GM23338 (cell line): ENCODE measurements at regions not wholly inside any gene's neighbourhood (a gene's known extent, or its start where the extent isn't known, plus 50 kb on each side); places are given as distances from the start of the nearest gene placed in this dataset.

Source experiments
- ATAC-seq: fragments of 200-7000 bp; cut with Tn5 transposase; 3 replicates; pipeline ENCODE4 v1.9.1; 2020
- DNase-seq: peaks from one replicate; pipeline ENCODE4 v3.0.0-alpha.2; 2015; ENCODE audit warnings: low spot score
- H2AFZ ChIP-seq: fragments of 200-600 bp; sonication (generic); 2 replicates; pipeline ENCODE4 v1.8.0; 2016; ENCODE audit warnings: antibody characterized with exemption, mild to moderate bottlenecking, moderate library complexity
- H3F3A ChIP-seq: fragments of 200-600 bp; sonication (generic); replicated peaks from 2 replicates; pipeline ENCODE4 v1.8.0; 2017; ENCODE audit warnings: antibody characterized with exemption, mixed run types, low read depth
- H3K27ac ChIP-seq: fragments of 200-600 bp; sonication (generic); 2 replicates; pipeline ENCODE4 v1.6.1; 2016; ENCODE audit warnings: low read depth
- H3K27me3 ChIP-seq: fragments of 200-600 bp; sonication (generic); 2 replicates; pipeline ENCODE4 v1.8.0; 2016; ENCODE audit warnings: mild to moderate bottlenecking, mixed run types, moderate library complexity; ENCODE audit not compliant: insufficient read depth
- H3K36me3 ChIP-seq: fragments of 200-600 bp; sonication (generic); 2 replicates; pipeline ENCODE4 v1.8.0; 2016; ENCODE audit warnings: mild to moderate bottlenecking; ENCODE audit not compliant: insufficient read depth
- H3K4me1 ChIP-seq: fragments of 200-600 bp; sonication (generic); 2 replicates; pipeline ENCODE4 v1.8.0; 2016; ENCODE audit warnings: mild to moderate bottlenecking, moderate library complexity; ENCODE audit not compliant: insufficient read depth
- H3K4me2 ChIP-seq: fragments of 200-600 bp; sonication (generic); 2 replicates; pipeline ENCODE4 v1.7.1; 2017; ENCODE audit warnings: mixed run types
- H3K4me3 ChIP-seq: fragments of 200-600 bp; sonication (generic); 2 replicates; pipeline ENCODE4 v1.6.1; 2016; ENCODE audit warnings: mixed run types
- H3K79me2 ChIP-seq: fragments of 200-600 bp; sonication (generic); replicated peaks from 2 replicates; pipeline ENCODE4 v1.8.0; 2017; ENCODE audit warnings: mild to moderate bottlenecking; ENCODE audit not compliant: insufficient read depth
- H3K9me2 ChIP-seq: fragments of 200-600 bp; sonication (generic); 2 replicates; pipeline ENCODE4 v1.8.0; 2017; ENCODE audit not compliant: insufficient read depth
- H4K20me1 ChIP-seq: fragments of 200-600 bp; sonication (generic); replicated peaks from 2 replicates; pipeline ENCODE4 v1.8.0; 2017; ENCODE audit warnings: mild to moderate bottlenecking; ENCODE audit not compliant: insufficient read depth
- H3K27ac Mint-ChIP-seq: 2 replicates; pipeline ENCODE4 v1.8.0; 2020; ENCODE audit warnings: inconsistent platforms, mild to moderate bottlenecking, moderate library complexity, mixed read lengths
- H3K27me3 Mint-ChIP-seq: 3 replicates; pipeline ENCODE4 v1.8.0; 2022; ENCODE audit warnings: low read depth, mild to moderate bottlenecking, moderate library complexity, mixed read lengths, inconsistent platforms; ENCODE audit not compliant: insufficient read depth, poor library complexity
- H3K36me3 Mint-ChIP-seq: 3 replicates; pipeline ENCODE4 v1.8.0; 2021; ENCODE audit warnings: low read depth, mild to moderate bottlenecking, inconsistent platforms, moderate library complexity, mixed read lengths
- H3K4me1 Mint-ChIP-seq: 3 replicates; pipeline ENCODE4 v1.8.0; 2020; ENCODE audit warnings: mild to moderate bottlenecking, inconsistent platforms, mixed read lengths
- H3K4me3 Mint-ChIP-seq: 3 replicates; pipeline ENCODE4 v1.8.0; 2021; ENCODE audit warnings: moderate library complexity, mild to moderate bottlenecking, inconsistent platforms, mixed read lengths
- H3K9me3 Mint-ChIP-seq: 3 replicates; pipeline ENCODE4 v1.8.0; 2020; ENCODE audit warnings: moderate library complexity, mild to moderate bottlenecking, inconsistent platforms, mixed read lengths
- CREB1 ChIP-seq: fragments of 250-450 bp; sonication (Bioruptor Pico); IDR thresholded peaks from 2 replicates; pipeline ENCODE4 v1.5.0; 2020; ENCODE audit warnings: low read depth, mild to moderate bottlenecking, moderate library complexity
- NANOG ChIP-seq: IDR thresholded peaks from 2 replicates; pipeline ENCODE4 v1.6.1; 2016; ENCODE audit warnings: antibody characterized with exemption, borderline replicate concordance
- POLR2AphosphoS5 ChIP-seq: IDR thresholded peaks from 2 replicates; pipeline ENCODE4 v1.6.1; 2016; ENCODE audit warnings: antibody characterized with exemption, low read depth
- STAT1 ChIP-seq: IDR thresholded peaks from one replicate; pipeline ENCODE4 v1.6.1; 2016; ENCODE audit warnings: antibody characterized with exemption; ENCODE audit not compliant: unreplicated experiment
- ZNF114 ChIP-seq: fragments of 250-450 bp; sonication (Bioruptor Pico); IDR thresholded peaks from 2 replicates; pipeline ENCODE4 v1.5.0; 2020; ENCODE audit warnings: mild to moderate bottlenecking, moderate library complexity
- ZNF331 ChIP-seq: fragments of 250-450 bp; sonication (Bioruptor Pico); IDR thresholded peaks from 2 replicates; pipeline ENCODE4 v1.5.0; 2020; ENCODE audit warnings: low read depth, mild to moderate bottlenecking, moderate library complexity
- TF ChIP-seq, protein P1 (sequence below): IDR thresholded peaks from 2 replicates; pipeline ENCODE4 v1.6.1; 2016; ENCODE audit warnings: antibody characterized with exemption
- TF ChIP-seq, protein P2 (sequence below): fragments of 250-450 bp; sonication (Bioruptor Pico); IDR thresholded peaks from 2 replicates; pipeline ENCODE4 v1.5.0; 2020; ENCODE audit warnings: mild to moderate bottlenecking, moderate library complexity

DNA sequence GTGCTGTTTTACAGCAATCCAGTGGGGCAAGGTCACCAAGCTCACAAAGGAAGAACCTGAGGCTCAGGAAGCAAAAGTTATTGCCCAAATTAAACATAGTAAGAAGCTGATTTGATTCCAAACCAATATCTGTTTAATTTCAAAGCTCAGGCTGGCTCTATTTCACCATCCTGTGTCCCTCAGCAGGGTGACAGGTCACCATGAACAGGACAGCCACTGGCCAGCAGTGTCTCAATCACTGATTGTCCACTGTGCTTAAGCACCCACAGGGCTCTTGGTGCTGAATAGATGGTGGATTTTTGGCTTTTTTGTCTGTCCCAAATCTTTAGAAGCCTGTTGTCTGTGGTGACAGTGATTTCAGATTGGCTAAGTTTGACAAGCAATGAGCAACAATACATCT is 146.4 kb upstream of the ZNF32 start:
- no peak for TF ChIP-seq NANOG
- TF ChIP-seq, protein P1, sequence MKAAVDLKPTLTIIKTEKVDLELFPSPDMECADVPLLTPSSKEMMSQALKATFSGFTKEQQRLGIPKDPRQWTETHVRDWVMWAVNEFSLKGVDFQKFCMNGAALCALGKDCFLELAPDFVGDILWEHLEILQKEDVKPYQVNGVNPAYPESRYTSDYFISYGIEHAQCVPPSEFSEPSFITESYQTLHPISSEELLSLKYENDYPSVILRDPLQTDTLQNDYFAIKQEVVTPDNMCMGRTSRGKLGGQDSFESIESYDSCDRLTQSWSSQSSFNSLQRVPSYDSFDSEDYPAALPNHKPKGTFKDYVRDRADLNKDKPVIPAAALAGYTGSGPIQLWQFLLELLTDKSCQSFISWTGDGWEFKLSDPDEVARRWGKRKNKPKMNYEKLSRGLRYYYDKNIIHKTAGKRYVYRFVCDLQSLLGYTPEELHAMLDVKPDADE: no peak
- no peak for TF ChIP-seq STAT1
- TF ChIP-seq, protein P2, sequence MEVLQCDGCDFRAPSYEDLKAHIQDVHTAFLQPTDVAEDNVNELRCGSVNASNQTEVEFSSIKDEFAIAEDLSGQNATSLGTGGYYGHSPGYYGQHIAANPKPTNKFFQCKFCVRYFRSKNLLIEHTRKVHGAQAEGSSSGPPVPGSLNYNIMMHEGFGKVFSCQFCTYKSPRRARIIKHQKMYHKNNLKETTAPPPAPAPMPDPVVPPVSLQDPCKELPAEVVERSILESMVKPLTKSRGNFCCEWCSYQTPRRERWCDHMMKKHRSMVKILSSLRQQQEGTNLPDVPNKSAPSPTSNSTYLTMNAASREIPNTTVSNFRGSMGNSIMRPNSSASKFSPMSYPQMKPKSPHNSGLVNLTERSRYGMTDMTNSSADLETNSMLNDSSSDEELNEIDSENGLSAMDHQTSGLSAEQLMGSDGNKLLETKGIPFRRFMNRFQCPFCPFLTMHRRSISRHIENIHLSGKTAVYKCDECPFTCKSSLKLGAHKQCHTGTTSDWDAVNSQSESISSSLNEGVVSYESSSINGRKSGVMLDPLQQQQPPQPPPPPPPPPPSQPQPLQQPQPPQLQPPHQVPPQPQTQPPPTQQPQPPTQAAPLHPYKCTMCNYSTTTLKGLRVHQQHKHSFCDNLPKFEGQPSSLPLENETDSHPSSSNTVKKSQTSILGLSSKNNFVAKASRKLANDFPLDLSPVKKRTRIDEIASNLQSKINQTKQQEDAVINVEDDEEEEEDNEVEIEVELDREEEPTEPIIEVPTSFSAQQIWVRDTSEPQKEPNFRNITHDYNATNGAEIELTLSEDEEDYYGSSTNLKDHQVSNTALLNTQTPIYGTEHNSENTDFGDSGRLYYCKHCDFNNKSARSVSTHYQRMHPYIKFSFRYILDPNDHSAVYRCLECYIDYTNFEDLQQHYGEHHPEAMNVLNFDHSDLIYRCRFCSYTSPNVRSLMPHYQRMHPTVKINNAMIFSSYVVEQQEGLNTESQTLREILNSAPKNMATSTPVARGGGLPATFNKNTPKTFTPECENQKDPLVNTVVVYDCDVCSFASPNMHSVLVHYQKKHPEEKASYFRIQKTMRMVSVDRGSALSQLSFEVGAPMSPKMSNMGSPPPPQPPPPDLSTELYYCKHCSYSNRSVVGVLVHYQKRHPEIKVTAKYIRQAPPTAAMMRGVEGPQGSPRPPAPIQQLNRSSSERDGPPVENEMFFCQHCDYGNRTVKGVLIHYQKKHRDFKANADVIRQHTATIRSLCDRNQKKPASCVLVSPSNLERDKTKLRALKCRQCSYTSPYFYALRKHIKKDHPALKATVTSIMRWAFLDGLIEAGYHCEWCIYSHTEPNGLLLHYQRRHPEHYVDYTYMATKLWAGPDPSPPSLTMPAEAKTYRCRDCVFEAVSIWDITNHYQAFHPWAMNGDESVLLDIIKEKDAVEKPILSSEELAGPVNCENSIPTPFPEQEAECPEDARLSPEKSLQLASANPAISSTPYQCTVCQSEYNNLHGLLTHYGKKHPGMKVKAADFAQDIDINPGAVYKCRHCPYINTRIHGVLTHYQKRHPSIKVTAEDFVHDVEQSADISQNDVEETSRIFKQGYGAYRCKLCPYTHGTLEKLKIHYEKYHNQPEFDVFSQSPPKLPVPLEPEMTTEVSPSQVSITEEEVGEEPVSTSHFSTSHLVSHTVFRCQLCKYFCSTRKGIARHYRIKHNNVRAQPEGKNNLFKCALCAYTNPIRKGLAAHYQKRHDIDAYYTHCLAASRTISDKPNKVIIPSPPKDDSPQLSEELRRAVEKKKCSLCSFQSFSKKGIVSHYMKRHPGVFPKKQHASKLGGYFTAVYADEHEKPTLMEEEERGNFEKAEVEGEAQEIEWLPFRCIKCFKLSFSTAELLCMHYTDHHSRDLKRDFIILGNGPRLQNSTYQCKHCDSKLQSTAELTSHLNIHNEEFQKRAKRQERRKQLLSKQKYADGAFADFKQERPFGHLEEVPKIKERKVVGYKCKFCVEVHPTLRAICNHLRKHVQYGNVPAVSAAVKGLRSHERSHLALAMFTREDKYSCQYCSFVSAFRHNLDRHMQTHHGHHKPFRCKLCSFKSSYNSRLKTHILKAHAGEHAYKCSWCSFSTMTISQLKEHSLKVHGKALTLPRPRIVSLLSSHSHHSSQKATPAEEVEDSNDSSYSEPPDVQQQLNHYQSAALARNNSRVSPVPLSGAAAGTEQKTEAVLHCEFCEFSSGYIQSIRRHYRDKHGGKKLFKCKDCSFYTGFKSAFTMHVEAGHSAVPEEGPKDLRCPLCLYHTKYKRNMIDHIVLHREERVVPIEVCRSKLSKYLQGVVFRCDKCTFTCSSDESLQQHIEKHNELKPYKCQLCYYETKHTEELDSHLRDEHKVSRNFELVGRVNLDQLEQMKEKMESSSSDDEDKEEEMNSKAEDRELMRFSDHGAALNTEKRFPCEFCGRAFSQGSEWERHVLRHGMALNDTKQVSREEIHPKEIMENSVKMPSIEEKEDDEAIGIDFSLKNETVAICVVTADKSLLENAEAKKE (CRISPR knock-in tag): no peak
- TF ChIP-seq ZNF331: no peak
- TF ChIP-seq POLR2AphosphoS5: no peak
- TF ChIP-seq ZNF114 (CRISPR knock-in tag): no peak
- TF ChIP-seq CREB1 (CRISPR knock-in tag): no peak
- no peaks in the 10 kb centered on the region for H3K4me1 Mint-ChIP-seq
- Histone ChIP-seq H3K36me3 (no peaks in the 10 kb centered on the region), H3K4me2 (no peak overlapping the region), H3K27ac (no peak overlapping the region), H3K4me1 (no peaks in the 10 kb centered on the region), H3K27me3 (no peaks in the 10 kb centered on the region), H4K20me1 (no peaks in the 10 kb centered on the region), H3K79me2 (no peaks in the 10 kb centered on the region), H2AFZ (0 out of 2 replicates have a peak overlapping the region, but pooled peaks have one; percentile 28), H3K4me3 (no peak overlapping the region), H3F3A (no peaks in the 10 kb centered on the region), H3K9me2 (0 out of 2 replicates have a peak, but pooled peaks cover 3% of the 10 kb centered on the region)
- no peaks in the 10 kb centered on the region for H3K27me3 Mint-ChIP-seq
- ATAC-seq: no peak
- no peaks in the 10 kb centered on the region for H3K9me3 Mint-ChIP-seq
- no peaks in the 10 kb centered on the region for H3K36me3 Mint-ChIP-seq
- H3K27ac Mint-ChIP-seq: no peak overlapping the region
- no peak overlapping the region for H3K4me3 Mint-ChIP-seq
- DNase-seq: no peak
